HuH-7.5 (cell line): ENCODE measurements at regions not wholly inside any gene's neighbourhood (a gene's known extent, or its start where the extent isn't known, plus 50 kb on each side); places are given as distances from the start of the nearest gene placed in this dataset.
"Not testable (repeated sequence)": the region's sequence is repeated elsewhere in the genome, so short reads cannot be mapped to it uniquely, and the experiment has no call there.

Experiments
- DNase-seq: peaks from one replicate; pipeline ENCODE4 v3.0.0; 2011; ENCODE audit warnings: low spot score

GRCh38 chr4:28082686-28083390, 1222.2 kb downstream of the STIM2 start:
- DNase-seq, result no peak

- no peak for DNase-seq
These were observed 1232.0 kb downstream of the STIM2 start for GRCh38 chr4:28092610-28093009.

GRCh38 chr4:28093071-28093470, 1232.4 kb downstream of the STIM2 start:
- no peak for DNase-seq

GRCh38 chr4:28101583-28101982, 1240.9 kb downstream of the STIM2 start:
- DNase-seq, result no peak

GRCh38 chr4:28105271-28105859, 1244.7 kb downstream of the STIM2 start:
- DNase-seq, result no peak

- DNase-seq, result no peak
These were observed 1245.5 kb downstream of the STIM2 start for GRCh38 chr4:28106155-28106554.

GRCh38 chr4:28109801-28110200, 1249.2 kb downstream of the STIM2 start:
- no peak for DNase-seq

- not testable (repeated sequence) for DNase-seq
These were observed 1252.2 kb downstream of the STIM2 start for GRCh38 chr4:28112691-28113335.

- not testable (repeated sequence) for DNase-seq
These were observed 1252.9 kb downstream of the STIM2 start for GRCh38 chr4:28113586-28113985.

- not testable (repeated sequence) for DNase-seq
These were observed 1256.0 kb downstream of the STIM2 start for GRCh38 chr4:28116526-28117083.

- no peak for DNase-seq
These were observed 1256.5 kb downstream of the STIM2 start for GRCh38 chr4:28117084-28117682.

GRCh38 chr4:28146191-28146590, 1285.5 kb downstream of the STIM2 start:
- no peak for DNase-seq

GRCh38 chr4:28148221-28148620, 1287.6 kb downstream of the STIM2 start:
- DNase-seq, result no peak

GRCh38 chr4:28149762-28150161, 1289.1 kb downstream of the STIM2 start:
- no peak for DNase-seq

- DNase-seq, result no peak
These were observed 1290.7 kb downstream of the STIM2 start for GRCh38 chr4:28151314-28151713.

GRCh38 chr4:28167411-28167810, 1306.8 kb downstream of the STIM2 start:
- no peak for DNase-seq

GRCh38 chr4:28176942-28177341, 1316.3 kb downstream of the STIM2 start:
- DNase-seq, result no peak

GRCh38 chr4:28177641-28178040, 1317.0 kb downstream of the STIM2 start:
- DNase-seq, result no peak

GRCh38 chr4:28179126-28179525, 1318.5 kb downstream of the STIM2 start:
- DNase-seq, result no peak

GRCh38 chr4:28209371-28209924, 1348.8 kb downstream of the STIM2 start:
- DNase-seq, result no peak

GRCh38 chr4:28211676-28212470, 1351.2 kb downstream of the STIM2 start:
- no peak for DNase-seq

- DNase-seq, result no peak
These were observed 1360.9 kb downstream of the STIM2 start for GRCh38 chr4:28221536-28221935.
